Thyroid gland (tissue), 4 donors: ENCODE measurements at regions not wholly inside any gene's neighbourhood (a gene's known extent, or its start where the extent isn't known, plus 50 kb on each side); places are given as distances from the start of the nearest gene placed in this dataset.

Experiments used
- CTCF ChIP-seq, 6 experiments: fragments of 200-600 bp in 3 of 6; fragments of 450-650 bp in 3 of 6; sonication (generic) in 3 of 6; IDR thresholded peaks; one replicate each; pipeline ENCODE4 v1.5.1; 2016 to 2019; ENCODE audit warnings: antibody characterized with exemption in 6 of 6, mild to moderate bottlenecking in 2 of 6, inconsistent platforms in 1 of 6, moderate library complexity in 1 of 6
- POLR2A ChIP-seq, 2 donors: fragments of 450-650 bp; IDR thresholded peaks; one replicate each; pipeline ENCODE4 v1.6.1; 2017; ENCODE audit warnings: antibody characterized with exemption in 2 of 2, mild to moderate bottlenecking in 2 of 2, moderate library complexity in 1 of 2

GRCh38 chrX:115399306-115399705 lies 109.8 kb downstream of the LUZP4 start:
- TF ChIP-seq CTCF (IDR thresholded peaks at IDR 0.05) (no peak), POLR2A (IDR thresholded peaks at IDR 0.05) (no peak)
